GM12872 (cell line): ENCODE measurements at regions not wholly inside any gene's neighbourhood (a gene's known extent, or its start where the extent isn't known, plus 50 kb on each side); places are given as distances from the start of the nearest gene placed in this dataset.

ENCODE experiments used
- TF ChIP-seq, protein P1 (sequence below): IDR thresholded peaks from 3 replicates; pipeline ENCODE4 v1.5.1; 2011; ENCODE audit warnings: low read depth, mild to moderate bottlenecking, low read length, moderate library complexity; ENCODE audit not compliant: insufficient read depth

- TF ChIP-seq, protein P1, sequence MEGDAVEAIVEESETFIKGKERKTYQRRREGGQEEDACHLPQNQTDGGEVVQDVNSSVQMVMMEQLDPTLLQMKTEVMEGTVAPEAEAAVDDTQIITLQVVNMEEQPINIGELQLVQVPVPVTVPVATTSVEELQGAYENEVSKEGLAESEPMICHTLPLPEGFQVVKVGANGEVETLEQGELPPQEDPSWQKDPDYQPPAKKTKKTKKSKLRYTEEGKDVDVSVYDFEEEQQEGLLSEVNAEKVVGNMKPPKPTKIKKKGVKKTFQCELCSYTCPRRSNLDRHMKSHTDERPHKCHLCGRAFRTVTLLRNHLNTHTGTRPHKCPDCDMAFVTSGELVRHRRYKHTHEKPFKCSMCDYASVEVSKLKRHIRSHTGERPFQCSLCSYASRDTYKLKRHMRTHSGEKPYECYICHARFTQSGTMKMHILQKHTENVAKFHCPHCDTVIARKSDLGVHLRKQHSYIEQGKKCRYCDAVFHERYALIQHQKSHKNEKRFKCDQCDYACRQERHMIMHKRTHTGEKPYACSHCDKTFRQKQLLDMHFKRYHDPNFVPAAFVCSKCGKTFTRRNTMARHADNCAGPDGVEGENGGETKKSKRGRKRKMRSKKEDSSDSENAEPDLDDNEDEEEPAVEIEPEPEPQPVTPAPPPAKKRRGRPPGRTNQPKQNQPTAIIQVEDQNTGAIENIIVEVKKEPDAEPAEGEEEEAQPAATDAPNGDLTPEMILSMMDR = no peak
These were observed 951.2 kb downstream of the FLRT2 start for GRCh38 chr14:86481104-86481503.

DNA sequence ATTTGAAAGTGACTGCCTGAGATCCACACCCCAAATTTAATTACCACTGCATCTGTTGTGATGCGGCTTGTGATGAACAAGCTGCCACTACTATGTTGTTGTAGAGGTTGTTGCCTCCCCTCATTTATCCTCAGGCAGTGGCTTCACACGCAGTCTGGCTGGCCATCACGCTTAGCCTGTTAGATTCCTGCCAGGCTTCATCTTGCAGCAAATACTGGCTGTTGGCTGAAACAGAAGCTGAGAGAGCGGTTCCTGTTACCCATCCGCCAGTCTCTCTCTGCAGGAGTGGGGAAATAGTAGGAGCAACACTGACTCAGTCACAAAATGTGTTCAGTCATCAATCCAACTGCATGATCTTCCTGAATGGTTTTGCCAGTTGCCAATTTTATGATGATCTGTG is 934.4 kb downstream of the FLRT2 start:
- TF ChIP-seq, protein P1 = no peak

DNA sequence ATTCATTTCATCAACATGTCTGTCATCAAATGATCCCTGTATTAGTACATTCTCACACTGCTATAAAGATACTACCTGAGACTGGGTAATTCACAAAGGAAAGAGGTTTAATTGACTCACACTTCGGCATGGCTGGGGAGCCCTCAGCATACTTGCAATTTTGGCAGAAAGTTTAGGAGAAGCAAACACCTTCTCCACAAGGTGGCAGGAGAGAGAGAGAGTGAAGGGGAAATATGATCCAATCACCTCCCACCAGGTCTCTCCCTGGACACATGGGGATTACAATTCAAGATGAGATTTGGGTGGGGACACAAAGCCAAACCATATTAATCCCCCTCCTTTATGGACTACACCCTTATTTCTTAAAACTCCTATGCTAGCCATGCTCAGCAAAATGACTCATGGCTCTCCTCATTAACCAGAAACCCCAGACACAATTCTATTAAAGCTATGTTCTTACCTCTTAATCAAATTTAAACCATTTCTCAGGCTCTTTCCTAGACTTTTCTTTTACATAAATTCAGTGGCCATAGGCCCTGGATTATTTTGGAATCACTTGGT is 932.3 kb downstream of the FLRT2 start:
- TF ChIP-seq, protein P1 = 0 out of 3 replicates have a peak, but pooled peaks have one; percentile 23

DNA sequence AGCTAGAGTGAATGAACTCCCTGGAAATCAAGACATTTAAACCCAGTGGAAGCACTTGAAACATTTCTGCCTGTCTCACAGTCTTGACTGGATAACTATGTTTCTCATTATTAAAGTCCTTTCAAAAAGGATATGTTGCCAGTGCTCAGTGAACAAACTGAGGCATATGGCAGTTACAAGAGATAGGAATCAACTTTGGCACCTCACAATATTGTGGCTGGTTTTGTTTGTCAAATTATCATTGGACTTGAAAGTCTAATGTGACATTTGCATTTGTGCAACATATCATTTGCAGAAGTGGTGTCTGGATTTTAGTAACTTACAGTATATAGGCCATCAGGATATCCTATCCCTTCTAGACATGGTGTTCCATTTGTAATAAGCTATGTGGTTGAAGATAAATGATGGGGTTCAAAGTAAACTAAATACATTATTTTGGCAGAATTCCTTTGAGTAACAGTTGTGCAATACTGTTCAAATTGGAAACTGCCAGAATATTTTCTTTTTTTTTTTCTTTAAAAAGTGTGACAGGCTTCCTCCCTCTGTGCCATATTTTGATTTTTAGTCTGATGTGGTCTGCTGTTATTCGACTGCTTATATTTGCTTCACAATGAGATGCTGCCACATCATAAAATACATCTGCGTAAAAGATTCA is 927.7 kb downstream of the FLRT2 start:
- TF ChIP-seq, protein P1 = no peak

GRCh38 chr14:86450085-86450484 is 920.1 kb downstream of the FLRT2 start:
- TF ChIP-seq, protein P1 = no peak

DNA sequence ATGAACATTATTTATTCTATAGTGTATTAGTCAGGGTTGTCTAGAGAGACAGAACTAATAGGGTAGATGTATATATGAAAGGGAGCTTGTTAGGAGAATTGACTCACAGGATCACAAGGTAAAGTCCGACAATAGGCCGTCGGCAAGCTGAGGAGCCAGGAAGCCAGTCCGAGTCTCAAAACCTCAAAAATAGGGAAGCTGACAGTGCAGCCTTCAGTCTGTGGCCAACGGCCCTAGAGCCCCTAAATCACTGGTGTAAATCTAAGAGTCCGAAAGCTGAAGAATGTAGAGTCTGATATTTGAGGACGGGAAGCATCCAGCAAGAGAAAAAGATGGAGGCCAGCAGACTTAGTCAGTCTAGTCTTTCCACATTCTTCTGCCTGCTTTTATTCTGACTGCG is 912.2 kb downstream of the FLRT2 start:
- TF ChIP-seq, protein P1 = no peak

DNA sequence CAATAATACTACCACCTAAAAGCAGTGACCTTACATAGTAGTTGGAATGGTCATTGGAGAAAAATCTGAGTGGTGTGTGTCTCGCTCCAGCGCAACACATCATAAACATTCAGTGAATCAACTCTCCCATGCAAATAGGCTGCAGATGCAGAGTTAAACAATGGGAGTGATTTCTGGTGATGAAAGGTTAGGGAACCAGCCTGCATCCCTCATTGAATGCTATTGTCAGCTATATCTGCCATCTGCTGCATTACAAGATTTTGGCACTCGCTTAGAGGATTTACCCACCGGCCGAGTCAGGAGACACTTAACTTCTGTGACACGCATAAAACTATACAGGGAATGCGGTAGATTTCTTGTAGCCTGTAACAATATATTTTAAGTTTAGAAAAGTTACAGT is 900.9 kb downstream of the FLRT2 start:
- TF ChIP-seq, protein P1 = no peak
